GM13976 (cell line): ENCODE measurements at regions not wholly inside any gene's neighbourhood (a gene's known extent, or its start where the extent isn't known, plus 50 kb on each side); places are given as distances from the start of the nearest gene placed in this dataset.
"Not testable (repeated sequence)": the region's sequence is repeated elsewhere in the genome, so short reads cannot be mapped to it uniquely, and the experiment has no call there.

Source experiments
- DNase-seq: peaks from one replicate; pipeline ENCODE4 v3.0.0; 2012; ENCODE audit warnings: low spot score
- in situ Hi-C: fragments of 300-500 bp; cut with MboI; formaldehyde crosslinking; loops from one replicate; pipeline ENCODE4 v1.12.0; 2022; ENCODE audit warnings: low sequenced_read_pairs, mixed read lengths, inconsistent platforms; ENCODE audit not compliant: unreplicated experiment
- TF ChIP-seq, protein P1 (sequence below): IDR thresholded peaks from 2 replicates; pipeline ENCODE4 v1.5.1; 2012; ENCODE audit warnings: borderline replicate concordance, mild to moderate bottlenecking; ENCODE audit not compliant: insufficient read depth; ENCODE audit errors: extremely low read depth, missing control alignments, control extremely low read depth

GRCh38 chr15:81780966-81781365 is 264.9 kb downstream of the MEX3B start:
- in situ Hi-C loops, result no loop called here
- TF ChIP-seq, protein P1, sequence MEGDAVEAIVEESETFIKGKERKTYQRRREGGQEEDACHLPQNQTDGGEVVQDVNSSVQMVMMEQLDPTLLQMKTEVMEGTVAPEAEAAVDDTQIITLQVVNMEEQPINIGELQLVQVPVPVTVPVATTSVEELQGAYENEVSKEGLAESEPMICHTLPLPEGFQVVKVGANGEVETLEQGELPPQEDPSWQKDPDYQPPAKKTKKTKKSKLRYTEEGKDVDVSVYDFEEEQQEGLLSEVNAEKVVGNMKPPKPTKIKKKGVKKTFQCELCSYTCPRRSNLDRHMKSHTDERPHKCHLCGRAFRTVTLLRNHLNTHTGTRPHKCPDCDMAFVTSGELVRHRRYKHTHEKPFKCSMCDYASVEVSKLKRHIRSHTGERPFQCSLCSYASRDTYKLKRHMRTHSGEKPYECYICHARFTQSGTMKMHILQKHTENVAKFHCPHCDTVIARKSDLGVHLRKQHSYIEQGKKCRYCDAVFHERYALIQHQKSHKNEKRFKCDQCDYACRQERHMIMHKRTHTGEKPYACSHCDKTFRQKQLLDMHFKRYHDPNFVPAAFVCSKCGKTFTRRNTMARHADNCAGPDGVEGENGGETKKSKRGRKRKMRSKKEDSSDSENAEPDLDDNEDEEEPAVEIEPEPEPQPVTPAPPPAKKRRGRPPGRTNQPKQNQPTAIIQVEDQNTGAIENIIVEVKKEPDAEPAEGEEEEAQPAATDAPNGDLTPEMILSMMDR, result no peak
- DNase-seq, result no peak

- TF ChIP-seq, protein P1, result no peak
- in situ Hi-C loops, result no loop called here
Measured at GRCh38 chr15:81779181-81779580, 266.6 kb downstream of the MEX3B start.

DNA sequence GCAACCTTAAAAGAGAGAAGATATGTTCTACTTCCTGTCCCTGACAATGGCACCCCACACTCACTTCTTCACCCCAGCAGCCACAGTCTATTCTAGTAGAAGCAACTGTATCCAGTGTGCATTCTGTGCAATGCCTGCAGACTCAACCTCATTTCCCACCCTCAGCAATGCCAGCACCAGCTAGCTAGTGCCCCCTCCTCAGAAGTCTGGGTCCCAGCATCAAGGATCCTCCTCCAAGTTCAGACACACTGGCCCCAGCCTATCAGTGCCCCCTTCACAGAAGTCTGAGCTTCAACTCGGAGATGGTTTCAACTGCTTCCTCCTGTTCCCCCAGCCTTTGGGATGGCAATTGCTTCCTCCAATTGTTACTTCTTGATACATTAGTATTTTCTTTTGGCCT is 268.3 kb downstream of the MEX3B start:
- TF ChIP-seq, protein P1, result no peak
- DNase-seq, result no peak
- in situ Hi-C loops, result no loop called here

More at GRCh38 chr15:81779181-81779580, 266.6 kb downstream of the MEX3B start:
- DNase-seq, result no peak

DNA sequence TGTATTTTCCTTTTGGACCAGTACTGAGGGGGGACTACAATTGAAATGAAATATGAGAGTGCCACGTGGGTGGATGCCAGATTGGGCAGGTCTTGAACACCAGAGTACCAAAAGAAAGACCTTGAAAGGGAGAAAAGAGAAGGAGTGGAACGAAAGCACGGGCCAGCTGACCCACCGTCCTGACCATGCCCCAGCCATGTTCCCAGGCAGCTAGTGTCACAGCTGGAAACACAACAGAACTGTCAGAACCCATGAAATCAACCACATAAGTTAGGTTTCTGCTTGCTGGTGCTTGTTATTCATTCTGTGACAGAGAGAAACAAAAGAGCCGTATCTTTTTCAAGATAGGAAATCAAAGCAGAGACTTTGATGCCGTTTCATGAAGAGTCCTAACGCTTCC is 268.8 kb downstream of the MEX3B start:
- TF ChIP-seq, protein P1, result no peak
- in situ Hi-C loops, result no loop called here
- no peak for DNase-seq

GRCh38 chr15:81775779-81776178 is 270.0 kb downstream of the MEX3B start:
- in situ Hi-C loops, DNase-seq: not testable (repeated sequence)

GRCh38 chr15:81774309-81774708 is 271.5 kb downstream of the MEX3B start:
- in situ Hi-C loops, result no loop called here
- DNase-seq, result no peak
- TF ChIP-seq, protein P1, result no peak

DNA sequence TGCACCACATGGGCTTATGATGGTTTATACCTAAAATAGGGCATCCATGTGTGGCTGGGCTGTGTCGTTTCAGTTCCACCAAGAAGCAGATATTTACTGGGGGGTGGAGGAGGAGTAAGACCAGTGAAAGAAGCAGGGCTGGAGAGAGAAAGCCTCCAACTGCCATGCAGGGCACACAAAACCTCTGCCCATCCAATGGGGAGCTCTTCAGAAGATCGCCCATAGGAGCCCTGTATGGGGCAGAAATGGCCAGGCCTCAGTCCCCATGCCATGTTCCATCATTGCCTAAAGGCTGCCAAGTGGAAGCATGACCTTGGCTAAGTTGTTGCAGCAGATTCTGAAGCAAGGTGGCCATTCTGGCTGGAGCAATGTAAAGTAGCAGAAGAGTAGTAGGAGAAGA is 277.0 kb downstream of the MEX3B start:
- DNase-seq, result no peak
- in situ Hi-C loops, result no loop called here
- TF ChIP-seq, protein P1, result no peak
